T-helper 9 cell (primary cell): ENCODE measurements at regions not wholly inside any gene's neighbourhood (a gene's known extent, or its start where the extent isn't known, plus 50 kb on each side); places are given as distances from the start of the nearest gene placed in this dataset.
"Not testable (repeated sequence)": the region's sequence is repeated elsewhere in the genome, so short reads cannot be mapped to it uniquely, and the experiment has no call there.

ENCODE experiments used
- DNase-seq: peaks from one replicate; pipeline ENCODE4 v3.0.0-alpha.2; 2020

DNA sequence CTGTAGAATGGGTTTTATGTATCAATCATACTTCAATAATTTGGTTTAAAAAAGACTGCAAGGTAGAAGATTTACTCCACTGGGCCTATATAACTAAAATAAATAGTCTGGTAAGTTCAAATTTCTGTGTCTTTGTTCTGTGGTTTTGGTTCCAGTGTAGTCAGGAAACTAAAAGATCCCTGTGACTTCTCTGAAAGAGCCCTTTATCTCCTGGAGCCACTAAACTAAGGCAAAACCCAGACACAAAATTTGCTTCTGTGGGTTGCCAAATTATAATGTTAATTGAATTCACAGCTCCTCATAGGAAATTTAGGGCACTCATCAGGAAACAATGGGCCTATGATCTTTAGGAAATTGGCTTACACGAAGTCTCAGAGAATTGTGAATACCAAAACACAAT is 1038.4 kb downstream of the GALC start:
- DNase-seq, result no peak

DNA sequence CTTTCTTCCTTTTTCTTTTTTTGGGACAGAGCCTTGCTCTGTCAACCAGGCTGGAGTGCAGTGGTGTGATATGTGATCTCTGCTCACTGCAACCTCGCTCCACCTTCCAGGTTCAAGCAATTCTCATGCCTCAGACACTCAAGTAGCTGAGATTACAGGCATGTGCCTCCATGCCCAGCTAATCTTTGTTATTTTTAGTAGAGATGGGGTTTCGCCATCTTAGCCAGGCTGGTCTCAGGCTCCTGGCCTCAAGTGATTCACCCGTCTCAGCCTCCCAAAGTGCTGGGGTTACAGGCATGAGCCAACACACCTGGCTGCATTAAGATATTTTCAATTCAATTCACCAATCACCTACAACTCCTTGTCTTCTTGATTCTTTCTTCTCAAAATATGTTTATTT is 1046.5 kb downstream of the GALC start:
- no peak for DNase-seq

DNA sequence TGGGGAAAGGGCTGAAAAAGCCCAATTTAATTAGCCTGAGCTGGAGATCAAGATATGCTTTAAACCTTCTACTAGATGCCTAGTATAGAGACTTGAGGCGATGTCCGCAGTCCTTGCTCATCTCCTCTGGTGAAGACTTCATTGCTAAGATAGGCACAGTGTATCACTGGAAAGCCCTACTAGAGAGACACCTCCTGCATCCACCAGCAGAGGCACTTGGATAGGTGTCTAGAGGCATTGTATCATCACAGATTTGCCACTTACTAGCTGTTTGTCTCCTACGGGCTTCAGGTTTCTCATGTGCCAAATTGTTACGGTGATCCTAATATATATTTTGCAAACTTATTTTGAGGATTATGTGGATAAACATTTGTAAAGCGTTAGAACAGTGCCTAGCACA is 1048.5 kb downstream of the GALC start:
- no peak for DNase-seq

DNA sequence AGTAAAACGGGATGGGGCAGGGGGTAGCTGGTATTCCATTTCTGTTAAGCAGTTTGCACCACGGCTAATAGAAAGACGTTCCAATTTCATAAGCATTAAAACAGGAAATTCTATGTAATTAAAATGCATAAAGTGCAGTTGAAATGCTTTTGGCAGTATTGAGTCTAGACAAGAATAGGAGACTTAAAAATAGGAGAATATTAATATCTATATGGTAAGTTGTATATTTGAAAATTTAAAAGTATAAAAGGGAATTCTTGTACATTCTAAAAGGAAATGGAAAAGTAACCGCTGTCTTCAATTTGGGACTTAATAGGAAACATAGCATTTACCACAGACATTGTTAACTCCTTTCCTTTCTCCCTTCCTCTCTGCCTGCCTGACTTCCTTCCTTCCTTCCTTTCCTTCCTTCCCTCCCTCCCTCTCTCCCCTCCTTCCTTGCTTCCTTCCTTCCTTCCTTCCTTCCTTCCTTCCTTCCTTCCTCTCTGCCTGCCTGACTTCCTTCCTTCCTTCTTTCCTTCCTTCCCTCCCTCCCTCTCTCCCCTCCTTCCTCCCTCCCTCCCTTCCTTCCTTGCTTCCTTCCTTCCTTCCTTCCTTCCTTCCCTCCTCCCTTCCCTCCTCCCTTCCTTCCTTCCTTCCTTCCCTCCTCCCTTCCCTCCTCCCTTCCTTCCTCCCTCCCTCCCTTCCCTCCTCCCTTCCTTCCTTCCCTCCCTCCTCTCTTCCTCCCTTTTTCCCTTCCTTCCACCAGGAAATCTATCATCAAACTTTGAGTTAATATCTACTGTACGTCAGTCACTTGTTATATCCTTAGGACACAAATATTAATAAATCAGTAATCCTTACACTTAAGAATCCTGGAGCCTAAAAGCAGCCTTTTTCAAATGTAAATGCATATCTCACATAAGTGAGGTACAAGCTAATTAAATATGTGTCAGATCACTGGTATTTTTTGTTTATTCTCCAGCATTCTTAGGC is 1049.3 kb downstream of the GALC start:
- DNase-seq, result no peak

DNA sequence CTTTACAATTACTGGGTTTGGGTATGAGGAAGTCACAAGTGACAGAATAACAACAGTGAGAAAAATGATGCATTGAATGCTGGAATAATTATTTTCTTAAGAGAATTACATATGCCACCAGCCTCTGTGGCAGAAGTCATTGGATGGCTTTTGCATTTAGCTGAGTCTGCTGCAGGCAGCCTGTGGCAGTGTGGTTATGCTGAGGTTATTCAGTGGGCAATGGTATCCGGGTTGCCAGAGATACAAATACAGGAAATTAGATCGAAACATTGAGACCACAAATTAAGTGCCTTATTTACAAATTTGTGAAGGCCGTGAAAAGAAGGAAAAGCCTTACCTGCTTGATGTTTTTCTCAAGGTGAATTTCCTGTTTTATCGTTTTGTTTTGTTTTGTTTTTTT is 1050.0 kb downstream of the GALC start:
- DNase-seq, result no peak

DNA sequence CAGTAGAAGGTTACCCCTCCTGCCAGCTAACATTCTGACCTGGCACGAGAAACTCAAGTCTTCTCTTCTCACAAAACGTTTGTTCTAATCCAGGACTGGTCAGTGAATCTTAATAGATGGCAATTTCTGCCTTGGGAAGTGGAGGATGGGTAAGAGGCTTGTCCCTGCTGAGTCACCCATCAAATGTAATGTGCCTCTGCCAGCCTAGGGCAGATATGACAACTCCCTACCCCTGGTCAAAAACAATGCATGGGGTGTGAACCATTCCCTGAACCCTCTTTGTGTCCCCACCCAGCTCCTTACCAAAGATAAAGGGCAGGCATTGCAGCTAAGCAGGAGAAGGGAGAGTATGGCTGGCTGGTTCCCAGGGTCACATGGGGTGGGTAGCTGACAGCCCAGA is 1052.9 kb downstream of the GALC start:
- DNase-seq, result no peak

DNA sequence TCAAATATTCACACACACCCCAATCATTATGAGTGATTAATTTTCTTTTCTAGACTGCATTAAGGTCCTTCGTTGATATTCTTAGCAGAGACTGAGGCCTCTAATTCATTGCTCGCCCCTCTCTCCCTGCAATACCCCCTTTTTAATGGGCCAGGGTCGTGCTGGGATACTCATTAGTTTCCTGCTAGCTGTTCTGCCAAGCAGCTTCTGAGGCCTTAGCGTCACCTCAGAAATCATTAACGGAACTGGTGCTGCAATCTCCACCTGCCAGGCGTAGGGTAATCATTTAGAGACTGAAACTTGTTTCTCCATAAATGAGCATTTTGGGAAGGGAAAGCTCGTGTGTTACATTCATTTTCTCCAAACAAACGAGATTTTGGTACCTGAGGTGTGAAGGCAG is 1054.7 kb downstream of the GALC start:
- DNase-seq, result no peak

DNA sequence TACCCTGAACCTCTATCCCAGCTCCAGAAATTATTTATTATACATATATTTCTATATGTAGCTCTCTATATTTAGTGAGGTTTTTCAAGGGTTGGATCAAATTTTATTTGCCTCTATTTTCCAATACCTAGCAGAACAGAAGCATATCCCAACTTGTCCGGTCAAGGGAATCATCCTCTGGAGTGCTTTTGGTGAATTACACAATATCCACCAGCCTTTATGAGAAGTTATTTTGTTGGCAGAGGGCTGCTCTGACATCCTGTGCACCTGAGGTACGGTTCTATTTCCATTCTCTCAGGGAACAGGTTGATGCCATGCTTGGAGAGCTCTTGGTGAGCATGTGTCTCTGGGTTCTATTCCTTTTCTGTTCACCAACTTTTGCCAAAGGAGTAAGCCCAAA is 1056.4 kb downstream of the GALC start:
- no peak for DNase-seq

DNA sequence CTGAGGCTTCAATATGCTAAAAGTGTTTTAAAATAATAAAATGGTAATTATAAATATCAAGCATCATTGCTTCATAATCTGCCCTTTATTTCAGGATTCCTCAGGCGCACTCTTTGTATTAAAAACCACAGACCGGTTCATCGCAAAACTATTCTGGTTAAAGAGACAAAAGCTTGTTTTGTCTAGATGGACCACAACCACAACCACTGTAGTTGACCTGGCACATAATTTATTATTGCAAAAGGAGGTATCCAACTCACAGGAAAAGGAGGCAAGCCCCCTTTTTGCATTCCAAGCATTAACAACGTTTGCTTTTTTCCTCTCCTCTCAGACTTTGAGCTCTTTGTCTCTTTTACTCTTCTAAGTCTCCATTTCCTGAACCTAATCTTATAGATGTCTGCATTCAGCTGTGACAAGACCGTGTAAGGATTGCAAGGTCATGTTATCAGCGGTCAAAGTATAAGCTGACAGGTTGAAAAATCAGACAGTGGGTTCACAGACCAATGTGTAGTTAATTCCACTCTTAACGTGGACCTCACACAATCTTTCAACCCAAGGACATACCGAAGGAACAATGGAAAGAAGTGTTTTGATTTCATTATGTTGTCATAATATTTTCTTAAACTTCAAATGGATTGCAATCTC is 1057.6 kb downstream of the GALC start:
- no peak for DNase-seq

DNA sequence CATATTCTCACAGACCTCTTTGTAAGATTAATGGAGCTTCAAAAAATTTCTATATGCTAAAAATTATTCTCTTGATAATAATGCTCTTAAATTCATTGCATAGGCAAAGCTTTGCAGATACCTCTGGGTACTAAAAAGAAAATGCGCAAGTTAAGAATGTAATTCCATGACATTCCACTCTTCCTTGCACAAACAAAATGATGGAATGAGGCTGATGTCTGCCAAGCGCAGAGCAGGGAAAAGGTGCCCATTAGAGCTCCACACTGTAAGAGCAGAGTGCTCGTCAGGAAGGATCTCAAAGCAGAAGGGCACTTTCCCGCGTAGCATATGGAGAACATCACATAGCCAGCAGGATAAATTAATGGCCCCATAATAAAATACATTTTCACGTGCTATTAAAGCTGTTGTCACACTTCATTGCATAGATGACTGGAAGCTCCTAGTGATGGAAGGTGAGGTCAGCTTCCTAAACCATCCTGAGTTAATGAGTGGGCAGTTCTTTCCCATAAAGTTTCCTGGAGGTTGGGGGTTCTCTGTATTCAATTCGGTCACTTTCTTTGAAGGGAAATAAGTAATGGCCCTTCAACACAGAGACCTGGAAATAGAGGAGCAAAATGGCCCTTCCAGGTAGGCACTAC is 1058.9 kb downstream of the GALC start:
- DNase-seq, result no peak

DNA sequence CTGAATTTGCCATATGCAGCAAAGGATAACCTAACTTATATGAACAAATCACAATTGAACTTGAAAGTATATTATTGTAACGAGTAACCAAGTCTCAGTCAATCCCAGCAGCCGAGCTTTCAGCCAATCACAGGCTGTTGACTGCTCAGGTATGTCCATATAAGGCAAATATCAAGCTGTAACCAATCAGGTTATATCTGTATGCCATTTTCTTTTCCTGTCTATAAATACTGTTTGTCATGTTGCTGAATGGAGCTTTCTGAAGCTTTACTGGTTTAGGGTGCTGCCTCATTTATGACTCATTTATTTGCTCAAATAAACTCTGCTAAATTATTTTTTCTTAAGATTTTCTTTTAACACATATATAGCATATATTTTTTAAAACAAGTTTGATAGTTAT is 1059.5 kb downstream of the GALC start:
- DNase-seq, result no peak

DNA sequence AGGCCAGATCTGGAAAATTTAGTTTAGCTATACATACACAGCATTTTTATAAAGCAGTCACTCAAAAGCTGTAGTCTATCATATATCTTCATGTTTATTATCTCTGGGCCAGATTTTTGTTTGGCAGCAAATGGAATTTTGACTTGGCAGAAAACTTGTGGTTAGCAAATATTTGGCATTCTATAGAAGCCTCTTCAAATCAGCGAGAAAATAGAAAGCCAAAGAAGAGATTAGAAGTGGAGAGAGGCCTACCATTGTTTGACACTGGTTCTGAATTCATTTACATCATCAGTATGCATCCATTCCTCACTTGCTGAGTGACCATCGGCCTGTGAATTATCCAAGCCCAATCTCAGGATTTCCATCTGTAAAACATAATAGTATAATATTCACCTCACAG is 1077.6 kb downstream of the GALC start:
- DNase-seq, result no peak

DNA sequence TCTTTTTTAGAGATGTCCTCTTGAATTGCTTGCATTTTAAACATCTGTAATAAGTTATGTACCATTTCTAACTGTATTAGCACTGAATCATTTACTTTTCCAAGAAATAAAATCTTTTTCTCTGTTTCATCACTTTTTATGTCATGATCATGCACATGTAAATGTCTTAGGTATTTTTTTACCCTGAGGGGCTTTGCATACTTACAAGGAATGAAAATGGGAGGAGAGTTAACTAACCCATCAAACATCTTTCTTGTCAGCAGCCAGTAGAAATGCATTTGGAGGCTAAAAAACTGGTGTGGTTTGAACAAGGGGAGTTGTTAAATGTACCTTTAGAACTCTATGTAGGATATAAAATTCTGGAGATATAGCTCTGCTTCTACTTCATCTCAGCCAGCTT is 1080.3 kb downstream of the GALC start:
- no peak for DNase-seq

DNA sequence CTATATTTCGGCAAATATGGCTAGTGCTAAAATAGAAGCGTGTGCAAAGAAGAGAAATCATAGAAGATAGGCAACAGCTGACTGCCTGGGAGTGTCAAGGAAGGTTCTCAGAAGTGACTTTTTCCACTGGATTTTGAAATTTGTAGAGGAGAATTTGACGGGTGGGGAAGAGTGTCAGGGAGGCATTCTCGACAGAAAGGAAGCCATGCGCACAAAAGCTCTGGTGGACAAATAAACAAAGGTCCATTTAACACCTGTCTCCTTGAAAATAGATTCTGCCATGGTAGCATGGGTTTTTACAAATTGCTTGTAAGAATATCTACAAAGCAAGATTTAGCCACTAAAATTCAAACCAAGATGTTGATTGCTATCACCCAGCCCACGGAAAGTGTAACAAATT is 1081.5 kb downstream of the GALC start:
- no peak for DNase-seq

DNA sequence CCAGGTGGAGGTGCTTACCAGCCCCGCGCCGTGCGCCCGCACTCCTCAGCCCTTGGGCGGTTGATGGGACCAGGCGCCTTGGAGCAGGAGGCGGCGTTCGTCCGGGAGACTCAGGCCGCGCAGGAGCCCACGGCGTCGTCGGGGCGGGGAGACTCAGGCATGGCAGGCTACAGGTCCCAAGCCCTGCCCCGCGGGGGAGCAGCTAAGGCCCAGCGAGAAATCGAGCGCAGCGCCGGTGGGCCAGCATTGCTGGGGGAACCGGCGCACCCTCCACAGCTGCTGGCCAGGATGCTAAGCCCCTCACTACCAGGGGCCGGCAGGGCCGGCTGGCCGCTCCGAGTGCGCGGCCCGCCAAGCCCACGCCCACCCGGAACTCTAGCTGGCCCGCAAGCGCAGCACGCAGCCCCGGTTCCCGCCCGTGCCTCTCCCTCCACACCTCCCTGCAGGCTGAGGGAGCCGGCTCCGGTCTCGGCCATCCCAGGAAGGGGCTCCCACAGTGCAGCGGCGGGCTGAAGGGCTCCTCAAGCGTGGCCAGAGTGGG is 1087.5 kb downstream of the GALC start:
- not testable (repeated sequence) for DNase-seq

DNA sequence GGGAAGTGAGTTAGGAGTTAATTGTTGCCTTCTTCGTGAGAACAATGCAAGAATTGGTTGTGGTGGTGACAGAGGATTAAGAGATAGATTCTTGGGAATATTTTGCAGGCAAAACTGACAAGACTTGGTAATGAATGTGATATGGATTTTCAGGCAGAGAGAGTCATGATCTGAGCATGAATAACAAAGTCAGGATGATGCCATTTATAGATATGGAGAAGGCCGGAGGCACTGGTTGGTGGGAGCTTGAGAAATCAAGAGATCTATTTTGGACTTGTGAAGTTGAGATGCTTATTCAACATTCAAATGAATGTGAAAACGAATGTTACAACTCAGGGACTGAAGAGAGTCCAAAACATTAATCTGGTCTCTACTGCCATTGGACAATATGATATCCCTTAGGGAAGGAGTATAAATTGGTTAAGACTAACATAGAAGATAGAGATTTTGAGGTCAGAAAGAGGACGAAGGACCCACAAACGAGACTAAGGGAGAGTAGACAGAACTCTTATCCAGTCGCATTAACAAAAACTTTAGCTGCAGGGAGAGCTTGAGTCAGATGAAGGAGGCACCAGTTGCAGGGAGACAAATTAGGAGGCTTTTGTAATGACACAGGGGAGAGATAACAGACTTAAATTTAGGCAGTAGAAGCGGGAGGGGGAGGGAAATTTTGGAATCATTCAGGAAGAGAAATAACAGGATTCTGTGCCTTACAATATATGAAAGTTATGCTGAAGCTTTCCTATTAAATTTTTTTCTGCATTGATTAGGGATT is 1090.6 kb downstream of the GALC start:
- DNase-seq, result no peak

DNA sequence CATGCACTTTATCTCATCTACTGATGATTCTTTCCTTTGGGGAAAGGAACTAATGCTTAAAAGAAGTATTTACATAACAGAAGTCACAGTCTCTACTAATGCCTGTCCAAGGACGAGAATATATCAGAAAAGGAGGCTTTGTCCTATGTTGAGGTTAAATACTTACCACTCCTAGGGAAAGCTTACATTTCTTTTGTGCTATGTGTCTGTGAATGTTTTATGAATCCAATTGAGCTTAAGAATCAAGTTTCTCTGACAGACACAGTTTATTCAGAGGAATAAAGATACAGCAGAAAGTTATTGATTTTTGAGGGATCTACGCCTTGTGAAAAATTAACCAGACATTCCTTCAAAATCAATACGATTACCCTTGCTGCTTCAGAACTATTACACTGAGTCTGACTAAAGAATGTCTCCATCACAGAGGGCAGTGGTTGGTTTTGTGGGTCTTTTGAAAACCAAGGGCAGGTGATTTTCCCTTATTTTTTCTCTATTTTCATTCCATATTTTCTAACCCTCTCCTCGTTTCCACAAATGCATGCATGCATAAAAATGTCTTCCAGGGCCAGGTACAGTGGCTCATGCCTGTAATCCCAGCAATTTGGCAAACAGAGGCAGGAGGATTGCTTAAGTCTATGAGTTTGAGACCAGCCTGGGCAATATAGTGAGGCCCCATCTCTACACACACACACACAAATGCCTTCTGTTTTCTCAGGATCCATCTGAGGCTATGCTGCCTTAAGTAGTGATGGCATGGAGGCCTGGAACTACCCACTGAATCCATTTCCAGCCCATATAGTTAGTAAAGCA is 1095.1 kb downstream of the GALC start:
- DNase-seq, result no peak

DNA sequence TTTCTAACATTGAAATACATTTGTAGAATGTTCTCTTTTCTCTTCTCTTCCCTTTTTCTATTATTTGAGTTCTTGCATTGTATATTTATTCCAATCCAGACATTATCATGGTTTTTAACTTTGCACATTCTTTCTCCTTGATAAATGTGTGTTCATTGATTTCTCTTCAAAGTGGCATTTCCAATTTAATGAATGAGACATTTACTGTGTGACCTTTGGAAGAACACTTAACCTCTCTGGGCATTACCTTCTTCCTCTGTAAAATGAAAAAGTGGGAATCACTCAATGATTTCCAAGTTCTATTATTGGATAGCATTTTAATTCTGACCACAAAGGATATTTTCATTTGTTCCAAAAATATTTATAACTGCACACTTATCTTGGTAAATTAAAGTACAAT is 1095.8 kb downstream of the GALC start:
- no peak for DNase-seq

DNA sequence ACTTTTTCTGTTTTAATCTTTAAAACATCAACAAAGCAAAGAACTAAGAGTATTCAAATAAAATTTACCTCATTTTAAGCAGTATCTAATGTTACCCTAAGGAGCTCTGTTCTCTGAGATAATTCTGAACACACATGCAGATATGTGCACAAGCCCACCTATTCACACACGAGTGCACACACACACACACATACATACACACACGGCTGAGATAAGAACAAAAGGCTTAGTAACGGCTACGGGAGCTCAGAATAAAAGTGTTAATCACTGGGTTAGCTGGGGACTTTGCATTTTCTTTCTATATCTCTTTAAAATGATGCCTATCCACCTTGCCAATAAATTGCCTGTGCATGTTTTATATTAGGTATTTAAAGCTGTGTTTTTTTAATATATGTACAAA is 1096.3 kb downstream of the GALC start:
- DNase-seq, result no peak

DNA sequence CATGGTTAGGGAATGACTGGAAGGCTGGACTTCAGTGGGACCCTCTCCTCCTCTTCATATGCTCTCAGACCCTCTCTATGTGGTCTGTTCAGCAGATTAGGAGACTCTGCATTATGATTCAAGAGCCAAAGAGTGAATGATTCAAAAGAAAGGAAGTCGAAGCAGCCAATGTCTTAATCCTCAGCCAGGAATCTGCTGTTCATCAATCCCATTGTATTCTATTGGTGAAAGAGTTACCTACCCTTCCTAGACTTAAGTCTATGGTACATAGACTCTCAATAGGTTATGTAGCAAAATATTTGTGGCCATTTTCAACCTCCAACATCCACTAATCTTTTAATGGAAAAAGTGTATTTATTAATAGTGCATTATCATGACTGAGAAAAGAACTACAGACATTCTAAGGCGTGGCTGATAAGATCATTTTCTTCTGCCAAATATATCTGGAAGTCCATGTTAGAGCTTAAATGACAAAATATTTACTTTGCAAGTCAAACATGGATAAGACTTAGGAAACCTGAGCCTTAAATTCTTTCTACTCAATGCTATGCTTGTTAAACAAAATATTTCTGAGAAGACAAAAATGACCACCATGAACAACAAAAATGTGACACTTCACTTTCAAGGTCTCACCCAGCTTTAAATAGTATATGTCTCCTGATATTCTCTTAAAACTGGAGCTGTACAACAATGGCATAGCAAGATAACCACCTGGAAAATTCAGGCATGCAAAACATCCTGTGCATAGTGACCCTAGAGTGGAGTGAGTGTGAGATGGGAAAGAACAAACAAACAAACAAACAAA is 1100.6 kb downstream of the GALC start:
- no peak for DNase-seq

DNA sequence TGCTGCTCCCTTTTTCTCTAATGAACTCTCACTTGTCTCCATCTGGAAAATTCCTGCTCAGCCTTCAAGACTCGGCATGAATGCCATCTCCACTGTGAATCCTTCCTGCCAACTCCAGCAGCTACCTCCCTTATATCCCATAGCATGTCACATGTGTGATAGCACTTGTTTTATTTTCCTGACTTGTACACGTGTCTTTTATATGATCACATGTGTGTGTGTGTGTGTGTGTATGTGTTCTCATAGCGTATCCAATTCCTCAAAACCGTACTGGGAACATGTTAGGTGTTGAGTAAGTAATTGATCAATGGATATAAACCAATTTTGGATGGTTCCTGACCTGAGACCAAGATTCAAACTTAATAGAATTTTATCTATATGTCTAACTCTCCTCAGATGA is 1107.7 kb downstream of the GALC start:
- DNase-seq, result no peak
